ENCODE measurements at regions not wholly inside any gene's neighbourhood (a gene's known extent, or its start where the extent isn't known, plus 50 kb on each side); places are given as distances from the start of the nearest gene placed in this dataset.

DNA sequence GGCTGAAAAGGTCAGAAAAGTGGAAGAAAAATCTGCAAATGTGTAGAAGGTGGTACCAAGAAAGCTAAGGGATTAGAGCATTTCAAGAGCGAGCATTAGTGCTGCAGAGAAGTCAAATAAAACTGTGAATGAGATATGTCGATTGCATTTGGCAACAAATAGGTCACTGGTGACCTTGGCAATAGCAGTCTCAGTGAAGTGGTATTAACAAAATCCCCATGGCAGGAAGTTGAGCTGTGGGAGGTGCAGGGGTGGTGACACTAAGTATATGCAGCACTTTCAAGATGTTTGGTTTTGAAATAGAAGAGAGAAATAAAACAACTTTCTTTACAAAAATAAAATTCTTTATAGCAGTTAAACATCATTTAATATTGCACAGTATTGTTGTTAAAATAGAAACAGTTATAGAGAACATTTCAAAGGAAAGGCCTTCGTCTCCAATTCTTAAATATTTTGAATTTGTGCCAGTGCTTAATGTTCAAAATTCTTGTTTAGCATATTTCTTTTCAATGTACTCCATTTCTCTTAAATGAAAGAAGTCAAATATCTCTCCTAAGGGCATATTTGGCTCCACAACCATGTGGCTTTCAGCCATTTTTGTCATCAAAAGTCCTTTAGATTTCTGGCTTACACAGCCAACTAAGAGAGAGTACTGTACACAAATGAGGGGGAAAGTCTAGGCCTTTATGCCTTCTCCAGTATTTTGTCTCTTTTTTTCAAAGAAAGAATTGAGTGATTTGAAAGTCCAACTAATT, 443.0 kb upstream of the MMADHC start:
- intact Hi-C loops (cut with DNase I), result no loop called here

DNA sequence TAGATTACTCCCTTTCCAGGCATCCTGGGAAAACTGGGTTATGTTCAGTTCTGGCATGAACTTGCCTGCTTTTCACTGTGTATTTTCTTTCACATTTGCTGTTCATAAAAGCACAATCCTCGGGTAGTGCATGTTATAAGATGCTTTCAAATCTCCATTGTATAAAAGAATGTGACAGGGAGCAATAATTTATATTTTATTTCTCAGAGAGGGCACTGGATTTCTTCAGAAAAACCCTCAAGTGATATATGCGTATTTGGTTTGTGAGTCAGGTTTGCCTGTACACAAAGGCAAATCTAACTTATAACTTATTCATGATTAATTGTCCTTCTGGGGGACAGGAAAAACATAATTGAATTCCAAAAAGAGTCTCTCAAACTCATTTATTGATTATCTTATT, 440.7 kb upstream of the MMADHC start:
- no peak for DNase-seq
- intact Hi-C loops (cut with DNase I), result no loop called here

More for the DNA sequence above, 443.0 kb upstream of the MMADHC start:
- no peak for DNase-seq

GRCh38 chr2:150027164-150027563, 439.6 kb upstream of the MMADHC start:
- intact Hi-C loops (cut with DNase I), result no loop called here

GRCh38 chr2:150023663-150024062, 436.1 kb upstream of the MMADHC start:
- intact Hi-C loops (cut with DNase I), result no loop called here
- no peak for DNase-seq

More at GRCh38 chr2:150027164-150027563, 439.6 kb upstream of the MMADHC start:
- no peak for DNase-seq

DNA sequence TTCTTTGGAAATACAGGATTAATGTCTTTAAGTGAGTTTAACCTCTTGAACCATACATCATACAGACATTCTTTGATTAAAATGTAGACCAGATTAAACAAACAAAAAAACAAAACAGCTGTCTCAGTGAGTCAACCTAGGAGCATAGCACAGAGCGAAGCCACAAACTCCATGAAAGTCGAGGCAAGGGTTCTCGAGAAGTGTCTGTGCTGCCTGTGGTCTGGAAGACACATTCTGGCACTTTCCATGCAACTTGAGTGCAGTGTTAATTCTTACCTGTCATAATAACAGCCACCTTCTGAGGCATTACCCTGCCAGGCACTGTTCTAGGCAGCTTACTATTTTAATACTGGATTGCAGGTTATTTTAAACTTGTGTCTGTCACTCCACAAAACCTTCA, 435.5 kb upstream of the MMADHC start:
- intact Hi-C loops (cut with DNase I), result no loop called here
- no peak for DNase-seq

- DNase-seq, result no peak
- intact Hi-C loops (cut with DNase I), result no loop called here
Measured at GRCh38 chr2:150020937-150021673, 433.5 kb upstream of the MMADHC start.

- intact Hi-C loops (cut with DNase I), result no loop called here
- DNase-seq, result no peak
Measured at GRCh38 chr2:150020221-150020620, 432.6 kb upstream of the MMADHC start.

- DNase-seq, result no peak
- intact Hi-C loops (cut with DNase I), result no loop called here
Measured at GRCh38 chr2:150019063-150019462, 431.5 kb upstream of the MMADHC start.

GRCh38 chr2:150012986-150013385, 425.4 kb upstream of the MMADHC start:
- DNase-seq, result no peak
- intact Hi-C loops (cut with DNase I), result no loop called here

DNA sequence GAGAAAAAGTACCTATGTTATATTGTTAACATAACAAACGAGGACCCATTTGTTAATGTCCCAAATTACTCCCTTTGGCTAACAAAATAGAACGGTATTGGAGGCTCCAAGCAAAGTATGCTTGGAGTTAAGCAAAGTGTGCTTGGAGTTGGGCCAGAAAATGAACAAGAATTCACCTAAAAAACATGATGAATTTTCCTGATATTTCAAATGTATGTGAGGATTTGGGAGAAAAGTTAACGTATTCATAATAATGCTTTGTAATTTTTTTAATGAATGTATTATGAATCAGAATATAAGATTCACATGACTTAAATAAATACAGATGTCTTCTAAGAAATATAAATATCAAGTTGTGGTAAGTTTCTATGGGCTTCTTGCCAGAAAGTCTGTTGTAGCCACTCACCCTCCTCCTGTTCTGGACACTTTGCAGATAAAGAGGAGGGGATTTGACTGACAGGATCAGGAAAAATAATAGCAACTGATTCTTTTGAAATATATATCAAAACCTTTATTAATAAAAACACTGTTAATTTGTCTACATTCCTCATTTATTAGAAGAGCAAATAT, 423.7 kb upstream of the MMADHC start:
- DNase-seq, result no peak
- intact Hi-C loops (cut with DNase I), result no loop called here

DNA sequence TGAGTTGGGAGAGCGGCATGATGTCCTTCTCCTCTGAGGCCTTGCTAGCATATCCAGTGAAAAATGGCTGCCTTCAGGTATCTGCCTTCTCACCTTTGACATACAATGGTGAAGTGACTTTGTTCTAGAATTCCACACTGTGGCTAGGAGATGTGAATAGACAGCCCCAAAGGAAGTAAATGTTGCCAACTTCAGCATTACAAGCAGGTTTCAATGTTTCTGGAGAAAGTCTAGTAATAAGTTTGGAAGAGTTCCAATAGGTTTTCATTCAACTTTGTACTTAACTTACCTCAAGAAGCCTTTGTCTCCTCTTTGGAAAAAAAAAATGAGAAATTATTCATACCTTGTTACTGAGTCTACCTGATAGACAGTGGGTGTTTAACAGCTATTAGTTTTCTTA, 421.3 kb upstream of the MMADHC start:
- no peak for DNase-seq
- intact Hi-C loops (cut with DNase I), result no loop called here

DNA sequence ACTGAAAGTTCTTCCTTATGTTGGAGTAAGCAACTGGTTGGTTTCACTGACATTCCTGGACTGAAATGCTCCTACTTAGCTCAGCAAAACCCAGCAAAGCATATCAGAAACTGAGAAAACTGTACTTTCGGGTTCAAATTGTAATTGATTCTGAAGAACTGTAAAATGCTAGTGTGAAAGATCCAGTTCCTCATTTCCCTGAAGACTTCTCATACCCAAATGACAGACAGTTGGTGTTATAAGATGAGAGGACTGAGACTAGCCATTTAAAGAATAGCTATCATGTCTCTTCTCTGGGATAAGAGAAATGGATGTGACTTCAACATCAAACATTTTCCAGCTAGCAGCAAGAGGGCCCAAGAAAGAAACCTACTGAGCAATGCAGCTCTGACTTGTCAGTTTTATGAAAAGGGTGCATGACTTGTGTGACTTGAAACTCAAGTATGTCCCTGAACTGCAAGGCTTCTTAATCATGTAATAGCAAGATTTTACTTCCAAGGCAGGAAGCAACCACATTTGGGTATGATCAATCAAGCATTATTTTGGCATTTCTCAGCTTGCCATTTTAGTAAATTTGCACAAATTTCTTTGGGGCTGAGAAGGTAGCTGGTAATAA, 420.3 kb upstream of the MMADHC start:
- no peak for DNase-seq
- intact Hi-C loops (cut with DNase I), result no loop called here

DNA sequence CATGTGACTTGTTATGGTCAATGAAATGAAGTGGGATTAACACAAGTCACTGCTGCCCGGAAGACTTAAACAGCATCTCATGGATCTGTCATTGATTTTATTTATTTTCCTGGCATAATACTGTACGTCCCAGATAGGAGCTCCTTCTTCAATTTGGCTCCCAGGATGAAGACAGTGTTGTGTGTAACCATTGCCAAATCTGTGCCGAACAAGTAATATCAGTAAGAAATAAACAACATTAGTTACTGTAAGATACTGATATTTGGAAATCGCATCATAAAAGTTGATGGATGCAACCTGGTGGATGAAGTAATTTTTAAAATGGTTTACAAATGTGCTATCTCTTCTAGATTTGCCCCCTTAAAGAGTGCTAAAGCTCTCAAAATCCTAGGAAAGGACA, 419.0 kb upstream of the MMADHC start:
- intact Hi-C loops (cut with DNase I), result no loop called here
- no peak for DNase-seq

GRCh38 chr2:150003544-150003943, 416.0 kb upstream of the MMADHC start:
- DNase-seq, result no peak
- intact Hi-C loops (cut with DNase I), result no loop called here

DNA sequence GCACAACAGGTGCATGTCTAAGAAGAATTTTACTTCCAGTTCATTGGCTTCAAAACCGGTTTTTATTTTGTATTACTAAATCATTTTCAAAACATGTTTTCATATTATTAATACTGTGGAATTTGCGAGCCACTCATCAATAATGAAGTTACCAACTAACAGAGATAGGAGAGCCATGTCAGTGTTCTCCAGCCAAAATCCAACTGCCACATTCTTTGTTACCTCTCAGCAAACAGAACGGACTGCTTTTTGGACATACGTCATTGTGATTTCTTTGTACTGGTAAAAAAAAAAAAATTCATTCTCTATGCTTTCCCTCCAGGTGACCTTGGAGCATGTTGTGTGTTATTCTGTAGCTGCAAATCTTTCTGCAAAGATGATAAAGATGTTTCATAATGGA, 414.2 kb upstream of the MMADHC start:
- intact Hi-C loops (cut with DNase I), result no loop called here
- no peak for DNase-seq

DNA sequence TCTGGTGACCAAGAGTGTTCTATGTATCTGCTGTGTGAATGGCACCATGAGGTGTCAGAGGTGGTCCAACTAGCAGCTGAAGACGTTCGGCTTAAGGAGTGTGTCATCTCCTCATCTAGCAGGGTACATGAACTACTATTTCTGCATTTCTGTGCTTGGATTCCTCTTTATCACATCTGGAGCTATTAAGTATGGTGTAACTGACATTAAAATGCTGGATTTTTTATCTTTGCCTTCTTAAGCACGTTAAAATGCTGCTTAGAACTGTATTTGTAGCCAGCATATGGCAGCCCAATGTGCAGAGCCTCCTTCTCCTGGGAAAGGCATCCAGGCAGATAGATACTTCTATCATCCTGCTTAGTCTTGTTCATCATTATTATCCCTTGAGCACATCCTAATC, 409.3 kb upstream of the MMADHC start:
- DNase-seq, result no peak
- intact Hi-C loops (cut with DNase I), result no loop called here

DNA sequence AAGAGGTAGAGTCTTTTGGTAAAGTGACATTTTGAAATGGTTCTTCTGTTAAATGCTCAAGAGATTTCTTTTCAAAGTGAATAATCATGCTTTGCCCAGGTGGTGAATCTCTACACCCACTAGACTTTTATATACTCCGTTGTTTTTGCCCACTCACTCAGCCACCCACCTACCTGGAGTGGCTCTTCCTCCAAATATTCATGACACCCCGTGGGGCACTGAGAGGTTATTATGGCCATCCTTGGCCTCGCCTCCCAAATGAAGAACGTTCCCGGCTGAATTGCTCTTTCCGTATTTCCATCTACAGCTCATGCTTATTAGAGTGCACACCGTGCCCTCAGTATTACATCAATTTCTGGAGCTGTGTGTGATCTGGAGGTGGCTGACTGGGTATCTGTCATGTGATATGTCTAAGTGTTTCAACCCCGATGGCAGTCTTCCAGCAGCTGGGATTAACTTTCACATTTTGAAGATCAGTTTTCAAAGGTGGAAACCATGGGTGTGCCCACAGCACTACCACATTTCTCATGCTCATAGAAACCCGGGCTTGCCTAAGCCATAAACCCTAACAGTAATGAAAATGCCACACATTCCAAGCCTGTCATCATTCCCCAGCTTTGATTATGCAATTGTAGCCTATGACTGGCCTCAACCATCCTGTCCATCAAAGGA, 406.6 kb upstream of the MMADHC start:
- no peak for DNase-seq
- intact Hi-C loops (cut with DNase I), result no loop called here

GRCh38 chr2:149993316-149993715, 405.7 kb upstream of the MMADHC start:
- no peak for DNase-seq

DNA sequence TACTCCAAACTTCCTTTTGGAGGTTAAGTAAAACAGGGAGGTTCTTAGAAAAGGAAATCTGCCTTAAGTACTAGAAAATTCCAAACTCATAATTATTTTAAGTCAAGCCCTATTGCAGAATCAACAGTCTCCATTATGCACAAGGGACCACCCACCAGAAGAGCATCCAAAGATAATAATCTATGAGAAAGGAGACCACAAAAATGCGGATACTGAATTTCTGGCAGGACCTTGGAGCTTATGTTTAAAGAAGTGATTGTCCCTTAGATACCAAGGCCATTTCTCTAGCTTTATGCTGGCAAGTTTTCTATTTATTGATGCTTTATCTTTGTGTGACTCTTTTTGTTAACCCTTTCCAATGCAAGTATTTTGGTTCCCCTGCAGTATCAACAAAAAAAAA, 404.0 kb upstream of the MMADHC start:
- intact Hi-C loops (cut with DNase I), result no loop called here
- DNase-seq, result no peak

More at GRCh38 chr2:149993316-149993715, 405.7 kb upstream of the MMADHC start:
- intact Hi-C loops (cut with DNase I), result no loop called here

DNA sequence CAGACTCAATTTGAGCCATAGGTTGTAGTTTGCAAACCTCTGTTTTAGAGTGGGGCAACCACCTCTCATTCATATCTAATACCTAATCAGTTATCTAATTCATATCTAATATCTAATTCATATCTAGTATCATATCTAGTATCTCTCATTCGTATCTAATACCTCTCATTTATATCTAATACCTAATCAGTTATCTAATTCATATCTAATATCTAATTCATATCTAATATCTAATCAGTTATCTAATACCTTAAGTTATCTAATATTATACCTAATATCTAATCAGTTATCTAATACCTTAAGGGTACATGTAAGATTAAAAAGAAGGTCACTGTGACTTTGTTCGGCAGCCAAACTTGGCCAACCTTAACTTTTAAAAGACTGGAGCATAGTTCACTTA, 403.4 kb upstream of the MMADHC start:
- intact Hi-C loops (cut with DNase I), result no loop called here
- DNase-seq, result no peak
